LNCAP (cell line): ENCODE measurements at regions not wholly inside any gene's neighbourhood (a gene's known extent, or its start where the extent isn't known, plus 50 kb on each side); places are given as distances from the start of the nearest gene placed in this dataset.

Source experiments
- CTCF ChIP-seq: fragments of 450-650 bp; IDR thresholded peaks from 2 replicates; pipeline ENCODE4 v1.5.1; 2017; ENCODE audit warnings: mild to moderate bottlenecking

GRCh38 chr9:65432722-65433323, 147.8 kb upstream of the FOXD4L5 start:
- no peak for TF ChIP-seq CTCF

GRCh38 chr9:65432051-65432450, 147.0 kb upstream of the FOXD4L5 start:
- TF ChIP-seq CTCF = no peak

- TF ChIP-seq CTCF = no peak
Measured at GRCh38 chr9:65430221-65430620, 145.2 kb upstream of the FOXD4L5 start.

- TF ChIP-seq CTCF = no peak
Measured at GRCh38 chr9:65426231-65426630, 141.2 kb upstream of the FOXD4L5 start.

- TF ChIP-seq CTCF = no peak
Measured at GRCh38 chr9:65420771-65421170, 135.8 kb upstream of the FOXD4L5 start.

- TF ChIP-seq CTCF = no peak
Measured at GRCh38 chr9:65411901-65412300, 126.9 kb upstream of the FOXD4L5 start.

GRCh38 chr9:65411336-65411735, 126.3 kb upstream of the FOXD4L5 start:
- no peak for TF ChIP-seq CTCF

- TF ChIP-seq CTCF = no peak
Measured at GRCh38 chr9:65410926-65411325, 125.9 kb upstream of the FOXD4L5 start.
